HG03045 (cell line): ENCODE measurements at regions not wholly inside any gene's neighbourhood (a gene's known extent, or its start where the extent isn't known, plus 50 kb on each side); places are given as distances from the start of the nearest gene placed in this dataset.
"Not testable (repeated sequence)": the region's sequence is repeated elsewhere in the genome, so short reads cannot be mapped to it uniquely, and the experiment has no call there.

ENCODE experiments used
- ATAC-seq: cut with Tn5 transposase; IDR thresholded peaks from one replicate; pipeline ENCODE4 v1.9.1; 2021; ENCODE audit warnings: mild to moderate bottlenecking, moderate library complexity; ENCODE audit not compliant: unreplicated experiment

- ATAC-seq, result no peak
Measured at GRCh38 chr10:65660006-65660405, 1265.8 kb upstream of the LRRTM3 start.

GRCh38 chr10:65670087-65670486, 1255.7 kb upstream of the LRRTM3 start:
- no peak for ATAC-seq

GRCh38 chr10:65670596-65670995, 1255.2 kb upstream of the LRRTM3 start:
- ATAC-seq, result not testable (repeated sequence)

GRCh38 chr10:65675236-65675635, 1250.6 kb upstream of the LRRTM3 start:
- ATAC-seq, result no peak

- no peak for ATAC-seq
Measured at GRCh38 chr10:65684896-65685295, 1240.9 kb upstream of the LRRTM3 start.

GRCh38 chr10:65701168-65701776, 1224.6 kb upstream of the LRRTM3 start:
- ATAC-seq, result no peak

GRCh38 chr10:65708057-65708456, 1217.8 kb upstream of the LRRTM3 start:
- ATAC-seq, result no peak

GRCh38 chr10:65710306-65710705, 1215.5 kb upstream of the LRRTM3 start:
- ATAC-seq, result no peak

GRCh38 chr10:65719790-65720189, 1206.0 kb upstream of the LRRTM3 start:
- ATAC-seq, result no peak

GRCh38 chr10:65720901-65721300, 1204.9 kb upstream of the LRRTM3 start:
- no peak for ATAC-seq

GRCh38 chr10:65723525-65723924, 1202.3 kb upstream of the LRRTM3 start:
- no peak for ATAC-seq

- no peak for ATAC-seq
Measured at GRCh38 chr10:65735382-65735781, 1190.5 kb upstream of the LRRTM3 start.

- no peak for ATAC-seq
Measured at GRCh38 chr10:65742906-65743305, 1182.9 kb upstream of the LRRTM3 start.

- no peak for ATAC-seq
Measured at GRCh38 chr10:65751218-65751617, 1174.6 kb upstream of the LRRTM3 start.

GRCh38 chr10:65751896-65752295, 1173.9 kb upstream of the LRRTM3 start:
- no peak for ATAC-seq

GRCh38 chr10:65753532-65753931, 1172.3 kb upstream of the LRRTM3 start:
- ATAC-seq, result no peak

GRCh38 chr10:65754112-65754511, 1171.7 kb upstream of the LRRTM3 start:
- ATAC-seq, result no peak

GRCh38 chr10:65762311-65762710, 1163.5 kb upstream of the LRRTM3 start:
- no peak for ATAC-seq

- ATAC-seq, result no peak
Measured at GRCh38 chr10:65765006-65765541, 1160.8 kb upstream of the LRRTM3 start.

GRCh38 chr10:65769828-65770227, 1156.0 kb upstream of the LRRTM3 start:
- ATAC-seq, result no peak

GRCh38 chr10:65778753-65779152, 1147.1 kb upstream of the LRRTM3 start:
- ATAC-seq, result no peak

GRCh38 chr10:65779985-65780384, 1145.9 kb upstream of the LRRTM3 start:
- ATAC-seq, result no peak

GRCh38 chr10:65786279-65786678, 1139.6 kb upstream of the LRRTM3 start:
- ATAC-seq, result no peak
